GM10266 (cell line): ENCODE measurements at regions not wholly inside any gene's neighbourhood (a gene's known extent, or its start where the extent isn't known, plus 50 kb on each side); places are given as distances from the start of the nearest gene placed in this dataset.
"Not testable (repeated sequence)": the region's sequence is repeated elsewhere in the genome, so short reads cannot be mapped to it uniquely, and the experiment has no call there.

Experiments used
- DNase-seq: peaks from one replicate; pipeline ENCODE4 v3.0.0; 2012; ENCODE audit errors: extremely low spot score
- CTCF ChIP-seq: IDR thresholded peaks from 2 replicates; pipeline ENCODE4 v1.5.1; 2012; ENCODE audit warnings: mild to moderate bottlenecking, low read depth; ENCODE audit not compliant: control insufficient read depth, insufficient read depth; ENCODE audit errors: missing control alignments

GRCh38 chr19:31470229-31470939 lies 121.1 kb upstream of the TSHZ3 start:
- TF ChIP-seq CTCF, result no peak
- DNase-seq, result no peak

- DNase-seq, result no peak
- TF ChIP-seq CTCF, result no peak
These were observed 121.7 kb upstream of the TSHZ3 start for GRCh38 chr19:31470952-31471351.

- no peak for DNase-seq
- TF ChIP-seq CTCF, result no peak
These were observed 129.0 kb upstream of the TSHZ3 start for GRCh38 chr19:31478241-31478640.

- no peak for TF ChIP-seq CTCF
These were observed 134.1 kb upstream of the TSHZ3 start for GRCh38 chr19:31483226-31483857.

GRCh38 chr19:31484858-31485410 lies 135.7 kb upstream of the TSHZ3 start:
- not testable (repeated sequence) for DNase-seq

More at GRCh38 chr19:31483226-31483857, 134.1 kb upstream of the TSHZ3 start:
- DNase-seq, result no peak

GRCh38 chr19:31485472-31485871 lies 136.2 kb upstream of the TSHZ3 start:
- no peak for DNase-seq
- no peak for TF ChIP-seq CTCF

- TF ChIP-seq CTCF, result no peak
- no peak for DNase-seq
These were observed 142.0 kb upstream of the TSHZ3 start for GRCh38 chr19:31491242-31491641.
